Esophagus squamous epithelium (tissue), 4 donors: ENCODE measurements at regions not wholly inside any gene's neighbourhood (a gene's known extent, or its start where the extent isn't known, plus 50 kb on each side); places are given as distances from the start of the nearest gene placed in this dataset.

Experiments
- CTCF ChIP-seq, 6 experiments: fragments of 450-650 bp in 4 of 6; fragments of 200-600 bp in 2 of 6; sonication (generic) in 2 of 6; IDR thresholded peaks; one replicate each; pipeline ENCODE4 v1.5.1; 2016 to 2019; ENCODE audit warnings: antibody characterized with exemption in 6 of 6, mild to moderate bottlenecking in 4 of 6, moderate library complexity in 4 of 6
- POLR2A ChIP-seq, 4 donors: fragments of 450-650 bp; IDR thresholded peaks; one replicate each; pipeline ENCODE4 v1.6.1; 2017; ENCODE audit warnings: antibody characterized with exemption in 4 of 4, mild to moderate bottlenecking in 4 of 4, moderate library complexity in 3 of 4

- TF ChIP-seq CTCF (IDR thresholded peaks at IDR 0.05): no peak
- TF ChIP-seq POLR2A (IDR thresholded peaks at IDR 0.05): no peak
Observed at GRCh38 chr11:119827113-119827512, 98.1 kb upstream of the NECTIN1 start.
